NB4 (cell line): ENCODE measurements at regions not wholly inside any gene's neighbourhood (a gene's known extent, or its start where the extent isn't known, plus 50 kb on each side); places are given as distances from the start of the nearest gene placed in this dataset.

Source experiments
- CTCF ChIP-seq: IDR thresholded peaks from one replicate; pipeline ENCODE4 v1.5.1; 2012; ENCODE audit warnings: low read depth, low read length
- POLR2A ChIP-seq: IDR thresholded peaks from 2 replicates; pipeline ENCODE4 v1.6.1; 2011; ENCODE audit warnings: mild to moderate bottlenecking; ENCODE audit not compliant: insufficient read length; ENCODE audit errors: extremely low read depth

- TF ChIP-seq CTCF (no peak), POLR2A (no peak)
These were observed 210.4 kb upstream of the FAR2 start for GRCh38 chr12:28938581-28939235.
